GM19035 (cell line): ENCODE measurements at regions not wholly inside any gene's neighbourhood (a gene's known extent, or its start where the extent isn't known, plus 50 kb on each side); places are given as distances from the start of the nearest gene placed in this dataset.

ENCODE experiments used
- ATAC-seq: cut with Tn5 transposase; IDR thresholded peaks from one replicate; pipeline ENCODE4 v1.9.1; 2021; ENCODE audit not compliant: unreplicated experiment

GRCh38 chr5:117058740-117059139 lies 484.1 kb upstream of the SEMA6A start:
- no peak for ATAC-seq

DNA sequence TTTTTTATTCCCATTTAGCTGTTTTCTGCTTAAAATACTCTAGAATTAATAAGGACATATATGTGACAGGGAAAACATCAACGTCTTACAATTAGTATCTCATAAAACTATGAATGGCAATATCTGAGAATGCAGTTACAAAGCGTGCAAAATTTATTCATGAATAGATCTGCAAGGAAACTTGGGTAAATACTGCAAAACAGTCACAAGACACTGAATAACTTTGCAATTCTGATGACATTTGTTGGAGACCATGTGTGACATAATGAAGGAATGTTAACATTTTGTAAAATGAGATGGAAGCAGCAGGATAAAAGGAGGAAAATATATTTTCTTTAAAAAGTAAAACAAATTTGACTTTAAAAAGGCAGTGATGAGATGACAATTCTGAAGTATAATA lies 480.9 kb upstream of the SEMA6A start:
- no peak for ATAC-seq

DNA sequence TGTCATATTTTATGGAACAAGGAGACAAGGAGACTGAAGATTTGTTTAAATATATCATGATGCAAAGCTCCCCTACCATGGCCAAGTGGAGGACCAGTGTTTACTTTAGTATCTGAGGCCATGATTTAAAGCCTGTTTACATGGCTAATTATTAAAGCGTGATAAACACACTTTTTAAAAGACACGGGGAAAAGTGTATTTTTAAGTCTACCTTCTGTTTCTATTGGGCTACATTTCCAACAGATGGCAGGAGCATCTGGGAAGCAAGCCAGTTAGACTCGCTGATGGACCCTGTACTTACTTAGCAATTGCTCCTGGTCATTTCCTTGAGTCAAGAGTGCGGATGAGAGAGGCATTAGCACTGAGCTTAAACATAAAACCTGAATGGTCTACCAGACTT lies 480.3 kb upstream of the SEMA6A start:
- ATAC-seq: no peak

GRCh38 chr5:117054141-117054540 lies 479.5 kb upstream of the SEMA6A start:
- no peak for ATAC-seq

- no peak for ATAC-seq
Observed at GRCh38 chr5:117041926-117042595, 467.4 kb upstream of the SEMA6A start.

- ATAC-seq: no peak
Observed at GRCh38 chr5:117039035-117039434, 464.4 kb upstream of the SEMA6A start.

DNA sequence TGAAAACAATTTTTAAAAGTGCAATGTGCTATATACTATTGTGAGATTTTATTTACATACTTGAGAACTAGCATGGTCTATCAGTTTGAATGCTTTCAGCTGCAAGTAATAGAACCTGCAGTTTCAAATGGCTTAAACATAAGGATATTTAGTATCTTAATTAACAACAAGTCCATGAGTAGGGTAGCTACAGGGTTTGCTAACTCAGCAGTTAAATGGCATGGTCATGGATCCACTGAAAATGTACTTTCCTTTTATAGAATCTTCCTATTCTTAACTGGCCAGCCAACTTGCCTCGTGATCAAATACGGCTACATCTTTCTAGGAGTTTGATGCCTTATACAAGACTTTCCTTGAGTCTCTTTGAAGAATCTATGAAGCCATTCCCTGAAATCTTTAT lies 452.8 kb upstream of the SEMA6A start:
- no peak for ATAC-seq

DNA sequence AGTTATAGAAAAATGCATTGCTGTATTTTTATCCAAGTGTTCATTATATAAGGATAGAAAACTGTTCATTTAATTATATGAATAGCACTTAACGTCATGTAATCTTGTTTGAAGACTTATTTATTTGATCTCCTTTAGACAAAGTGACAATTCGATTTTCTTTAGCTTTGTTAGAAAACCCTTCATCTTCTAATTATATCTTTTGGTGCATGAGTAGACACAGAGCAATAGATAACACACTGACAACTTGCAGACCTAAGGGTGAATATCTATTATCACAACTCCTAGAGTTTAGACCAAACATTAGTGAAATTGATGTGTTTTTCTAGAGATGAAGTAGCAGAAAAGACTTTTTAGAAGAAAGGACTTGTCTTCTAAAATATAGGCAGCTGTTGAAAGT lies 446.4 kb upstream of the SEMA6A start:
- no peak for ATAC-seq

GRCh38 chr5:117013280-117013877 lies 438.8 kb upstream of the SEMA6A start:
- no peak for ATAC-seq

DNA sequence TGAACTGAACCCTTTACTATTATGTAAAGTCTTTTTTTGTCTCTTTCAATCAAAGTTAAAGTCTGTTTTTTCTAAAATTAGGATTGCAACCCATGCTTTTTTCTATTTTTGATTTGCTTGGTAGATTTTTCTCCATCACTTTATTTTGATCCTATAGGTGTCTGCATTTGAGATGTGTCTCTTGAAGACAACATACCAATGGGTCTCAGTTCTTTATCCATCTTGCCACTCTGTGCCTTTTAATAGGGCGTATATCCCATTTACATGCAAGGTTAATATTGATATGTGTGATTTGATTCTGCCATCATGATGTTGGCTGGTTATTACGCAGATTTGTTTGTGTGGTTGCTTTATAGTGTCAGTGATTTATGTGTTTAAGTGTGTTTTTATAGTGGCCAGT lies 436.0 kb upstream of the SEMA6A start:
- ATAC-seq: no peak

GRCh38 chr5:116998024-116998423 lies 423.4 kb upstream of the SEMA6A start:
- no peak for ATAC-seq

- no peak for ATAC-seq
Observed at GRCh38 chr5:116992681-116993080, 418.1 kb upstream of the SEMA6A start.

DNA sequence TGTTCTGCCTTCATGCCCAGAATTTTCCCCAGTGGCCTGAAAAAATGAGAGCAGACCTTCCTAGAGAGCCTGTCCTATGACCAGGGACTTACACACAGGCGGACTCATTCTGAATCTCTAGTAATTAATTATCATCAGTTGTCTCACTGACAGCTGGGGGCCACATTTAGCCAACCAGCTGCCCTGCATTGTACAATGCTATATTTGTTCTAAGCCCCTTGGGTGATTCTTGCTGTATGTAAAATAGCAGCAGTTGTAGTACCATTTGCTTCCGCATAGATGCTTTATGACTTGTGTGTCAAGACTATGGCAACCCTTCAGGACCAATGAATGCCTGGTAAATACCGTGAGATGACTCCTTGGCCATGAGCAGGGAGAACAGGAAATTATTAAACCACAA lies 415.4 kb upstream of the SEMA6A start:
- ATAC-seq: no peak

DNA sequence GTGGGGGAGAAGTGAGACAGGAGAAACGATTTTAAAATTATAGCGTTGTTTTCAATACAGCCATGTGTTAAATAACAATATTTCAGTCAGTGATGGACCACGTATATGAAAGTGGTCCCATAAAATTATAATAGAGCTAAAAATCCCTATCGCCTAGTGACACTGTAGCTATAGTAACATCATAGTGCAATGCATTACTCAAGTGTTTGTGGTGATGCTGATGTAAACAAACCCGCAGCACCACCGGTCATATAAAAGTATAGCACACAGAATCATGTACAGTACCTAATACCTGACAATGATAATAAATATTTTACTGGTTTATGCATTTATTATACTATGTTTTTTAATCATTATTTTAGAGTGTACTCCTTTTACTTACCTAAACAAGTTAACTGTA lies 407.4 kb upstream of the SEMA6A start:
- ATAC-seq: no peak

DNA sequence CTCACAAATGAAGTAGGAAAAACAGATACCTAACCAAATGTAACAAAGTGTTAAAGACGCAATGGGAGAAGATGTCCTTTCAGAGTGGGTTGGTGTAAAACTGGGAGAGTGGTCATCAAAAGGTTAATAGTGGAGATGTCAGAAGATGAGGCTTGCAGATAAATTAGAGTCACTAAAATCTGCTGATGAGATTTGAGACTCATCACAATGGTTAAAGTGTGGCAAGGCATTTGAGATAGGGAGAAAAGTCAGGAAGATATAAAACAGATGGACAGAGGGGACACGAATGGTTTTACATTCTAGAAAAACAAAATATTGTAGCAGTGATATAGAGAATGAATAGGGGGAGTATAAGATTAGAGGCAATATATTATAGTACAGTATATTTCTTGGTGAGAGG lies 406.0 kb upstream of the SEMA6A start:
- no peak for ATAC-seq

GRCh38 chr5:116976767-116977166 lies 402.1 kb upstream of the SEMA6A start:
- ATAC-seq: no peak

GRCh38 chr5:116971131-116971530 lies 396.5 kb upstream of the SEMA6A start:
- ATAC-seq: no peak

- no peak for ATAC-seq
Observed at GRCh38 chr5:116970318-116970717, 395.7 kb upstream of the SEMA6A start.

- no peak for ATAC-seq
Observed at GRCh38 chr5:116964438-116964837, 389.8 kb upstream of the SEMA6A start.

DNA sequence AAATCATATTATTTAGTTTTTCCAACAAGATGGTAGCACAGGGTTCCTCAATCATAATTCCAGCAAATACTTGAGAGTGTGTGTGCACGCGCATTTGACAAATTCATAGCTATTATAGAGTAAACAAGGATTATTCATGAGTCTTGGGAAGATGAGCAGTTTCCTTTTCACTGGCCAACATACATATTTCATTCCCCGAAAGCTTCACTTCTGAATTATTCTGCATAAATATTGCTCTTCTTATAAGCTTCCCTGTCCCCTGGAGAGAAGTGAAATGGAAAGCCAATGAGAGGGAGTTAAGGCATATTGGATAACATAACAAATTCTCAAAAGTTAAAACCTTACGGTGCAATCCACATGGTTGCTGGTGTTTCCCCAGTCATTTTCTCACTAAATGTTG lies 386.4 kb upstream of the SEMA6A start:
- ATAC-seq: no peak

- no peak for ATAC-seq
Observed at GRCh38 chr5:116959843-116960242, 385.2 kb upstream of the SEMA6A start.

DNA sequence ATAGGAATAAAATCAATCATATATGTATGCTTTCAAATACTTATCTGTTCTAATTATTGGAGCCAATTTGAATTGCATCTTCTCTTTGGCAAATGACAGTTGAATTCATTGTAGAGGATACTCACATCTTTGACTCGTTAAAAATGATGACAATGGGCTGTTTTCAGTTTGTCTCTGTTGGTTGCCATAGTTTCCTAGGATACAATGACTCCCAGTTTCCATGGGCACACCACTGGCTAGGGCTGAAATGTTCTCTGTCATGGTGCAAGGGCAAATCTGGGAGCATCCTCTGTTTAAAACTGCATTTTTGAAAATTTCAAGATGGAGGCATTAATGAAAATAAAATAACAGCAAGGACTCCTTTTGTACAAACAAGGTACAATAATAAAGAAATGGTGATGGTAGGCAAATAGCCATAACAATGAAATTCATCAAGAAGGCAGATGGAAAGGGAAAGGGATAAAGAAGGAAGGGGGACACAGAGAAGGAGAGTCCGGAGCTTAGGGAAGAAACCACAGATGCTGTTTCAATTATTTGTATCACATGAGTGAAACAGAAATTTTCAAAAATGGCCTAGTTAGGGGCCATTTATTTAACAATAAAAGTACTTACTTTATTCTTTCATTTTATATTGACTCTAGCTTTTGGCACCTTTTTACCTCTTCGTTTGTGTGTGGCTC lies 378.8 kb upstream of the SEMA6A start:
- no peak for ATAC-seq

DNA sequence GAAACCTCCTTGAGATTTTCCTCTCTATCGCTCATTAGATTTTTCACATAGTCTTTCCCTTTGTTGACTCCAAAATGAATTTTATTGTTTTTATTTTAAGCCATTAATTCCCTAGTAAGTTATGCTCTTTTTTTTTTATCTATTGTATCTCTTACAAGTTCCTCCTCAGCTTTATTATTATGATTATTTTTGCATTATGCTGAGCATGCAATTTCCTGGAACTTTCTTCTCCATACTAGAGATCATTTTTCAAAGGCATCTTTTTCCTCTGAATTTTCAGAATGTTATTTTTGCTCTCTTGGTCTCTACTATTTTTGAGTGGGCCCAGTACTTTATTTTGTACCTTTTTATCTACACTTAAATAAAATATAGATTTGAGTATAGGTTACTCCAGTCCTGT lies 376.6 kb upstream of the SEMA6A start:
- no peak for ATAC-seq
